HUES48 (cell line): ENCODE measurements at regions not wholly inside any gene's neighbourhood (a gene's known extent, or its start where the extent isn't known, plus 50 kb on each side); places are given as distances from the start of the nearest gene placed in this dataset.

Experiments
- H3K27ac ChIP-seq: one replicate; pipeline ENCODE4 v1.7.0; 2013; ENCODE audit warnings: low read depth, low read length, inconsistent platforms
- H3K27me3 ChIP-seq: 2 replicates; pipeline ENCODE4 v1.6.1; 2013; ENCODE audit warnings: mild to moderate bottlenecking, low read length; ENCODE audit not compliant: control insufficient read depth, insufficient read depth
- H3K36me3 ChIP-seq: 2 replicates; pipeline ENCODE4 v1.6.1; 2013; ENCODE audit warnings: low read length; ENCODE audit not compliant: control insufficient read depth, insufficient read depth
- H3K4me1 ChIP-seq: 2 replicates; pipeline ENCODE4 v1.6.1; 2013; ENCODE audit warnings: mild to moderate bottlenecking, low read length; ENCODE audit not compliant: control insufficient read depth, insufficient read depth
- H3K4me3 ChIP-seq: 2 replicates; pipeline ENCODE4 v1.5.1; 2013; ENCODE audit warnings: mild to moderate bottlenecking, low read depth, low read length
- H3K9ac ChIP-seq: 2 replicates; pipeline ENCODE4 v1.6.1; 2013; ENCODE audit warnings: mild to moderate bottlenecking, low read depth, low read length, moderate library complexity
- H3K9me3 ChIP-seq: 2 replicates; pipeline ENCODE4 v1.6.1; 2013; ENCODE audit warnings: low read length; ENCODE audit not compliant: control insufficient read depth, insufficient read depth

DNA sequence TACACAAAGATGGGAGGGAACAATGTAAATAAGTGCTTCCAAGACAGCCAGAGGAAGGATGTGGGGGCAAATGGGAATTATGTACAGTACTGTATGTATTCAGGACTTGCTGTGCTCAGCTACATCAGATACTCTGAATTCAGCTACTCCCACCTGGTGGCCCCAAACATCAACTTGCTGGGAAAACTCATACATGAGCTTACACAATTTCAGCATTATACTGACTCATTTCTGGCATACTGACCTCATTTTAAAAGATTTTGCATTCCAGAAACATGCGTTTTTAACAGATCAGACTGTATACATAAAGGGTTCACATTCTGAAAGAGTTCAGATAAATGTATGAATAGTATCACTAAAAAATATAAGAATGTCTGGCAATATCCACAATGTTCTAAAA lies 59.7 kb downstream of the GPX5 start:
- H3K9ac ChIP-seq = no peak overlapping the region
- H3K4me3 ChIP-seq = peak overlapping the region; percentile 91
- H3K27me3 ChIP-seq = no peaks in the 10 kb centered on the region
- H3K9me3 ChIP-seq = no peaks in the 10 kb centered on the region
- H3K36me3 ChIP-seq = no peaks in the 10 kb centered on the region
- peaks cover 17% of the 10 kb centered on the region for H3K4me1 ChIP-seq
- H3K27ac ChIP-seq = no peak overlapping the region

DNA sequence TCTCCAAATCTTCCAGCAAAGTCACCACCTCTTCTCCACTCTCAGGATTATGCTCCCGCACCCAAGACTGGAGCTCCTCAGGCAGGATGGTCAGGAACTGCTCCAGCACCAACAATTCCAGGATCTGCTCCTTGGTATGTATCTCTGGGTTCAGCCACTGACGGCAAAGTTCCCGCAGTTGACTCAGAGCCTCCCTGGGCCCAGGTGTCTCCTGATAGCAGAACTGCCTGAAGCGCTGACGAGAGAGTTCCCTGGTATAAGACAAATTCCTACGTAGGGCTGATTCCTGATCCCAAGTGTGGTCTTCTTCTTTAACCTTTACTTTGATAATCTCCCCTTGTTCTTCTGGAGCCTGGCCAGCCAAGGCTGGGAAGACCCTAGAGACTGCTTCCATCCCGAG lies 60.6 kb downstream of the GPX5 start:
- Histone ChIP-seq H3K4me1 (peaks cover 17% of the 10 kb centered on the region), H3K9me3 (no peaks in the 10 kb centered on the region), H3K4me3 (peak overlapping the region; percentile 91), H3K27me3 (peaks cover 8% of the 10 kb centered on the region), H3K27ac (no peak overlapping the region), H3K9ac (0 out of 2 replicates have a peak overlapping the region, but pooled peaks have one; percentile 71), H3K36me3 (no peaks in the 10 kb centered on the region)

DNA sequence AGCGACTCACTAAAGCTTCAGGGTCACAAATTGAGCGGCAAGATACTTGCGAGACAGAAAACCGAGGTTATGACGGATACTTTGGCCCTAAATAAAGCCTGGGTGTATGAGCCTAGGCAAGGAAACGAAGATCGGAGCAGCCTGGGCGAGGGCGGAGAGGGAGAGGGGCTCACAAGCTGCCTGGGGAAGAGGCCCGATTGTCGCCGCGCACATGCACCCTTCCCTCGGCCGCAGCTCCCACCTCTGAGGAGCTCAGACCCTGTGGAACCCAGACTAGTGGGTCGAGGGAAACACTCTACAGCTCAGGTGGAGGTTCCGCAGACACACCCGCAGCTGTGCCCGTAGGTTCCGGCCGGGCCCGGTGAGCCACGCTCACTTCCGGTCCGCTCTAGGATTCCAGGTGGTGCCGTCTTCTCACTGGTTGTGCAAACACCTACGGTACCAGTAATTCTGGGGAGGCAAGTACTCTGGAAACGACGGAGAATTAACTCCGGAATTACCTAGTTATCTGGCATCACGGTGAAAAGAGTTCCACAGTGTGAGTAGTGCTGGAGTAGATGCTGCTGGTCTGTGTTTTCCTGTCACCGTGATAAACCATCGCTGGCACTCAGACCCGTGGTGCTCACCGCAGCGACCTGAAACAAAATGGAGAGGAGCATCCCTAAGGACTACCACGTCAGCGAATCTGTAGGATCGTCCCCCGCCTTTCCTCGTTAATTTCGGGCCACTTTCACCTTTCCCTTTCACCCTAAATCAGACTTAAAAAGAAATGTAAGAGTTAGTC lies 61.5 kb downstream of the GPX5 start:
- Histone ChIP-seq H3K4me3 (peak overlapping the region; percentile 91), H3K9ac (peak overlapping the region; percentile 71), H3K4me1 (peaks cover 17% of the 10 kb centered on the region), H3K27ac (peak overlapping the region; percentile 80), H3K36me3 (no peaks in the 10 kb centered on the region), H3K27me3 (peaks cover 8% of the 10 kb centered on the region), H3K9me3 (no peaks in the 10 kb centered on the region)

DNA sequence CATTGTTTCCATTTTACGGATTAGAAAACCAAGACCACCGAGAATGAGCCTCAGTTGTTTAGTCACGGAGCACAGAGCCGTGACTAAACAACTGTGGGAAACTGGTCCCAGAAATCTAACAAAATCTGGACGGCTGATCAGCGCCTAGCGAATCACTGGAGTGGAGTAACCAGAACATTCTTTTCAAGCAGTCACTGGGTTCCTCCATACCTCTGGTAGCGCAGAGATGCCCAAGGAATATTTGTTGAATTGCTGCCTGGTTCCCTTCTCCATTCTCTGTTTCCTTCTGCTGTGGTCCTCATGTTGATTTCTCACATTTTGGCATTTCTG lies 62.0 kb downstream of the GPX5 start:
- peaks cover 17% of the 10 kb centered on the region for H3K4me1 ChIP-seq
- peak overlapping the region; percentile 69 for H3K9ac ChIP-seq
- H3K27ac ChIP-seq = peak overlapping the region; percentile 11

DNA sequence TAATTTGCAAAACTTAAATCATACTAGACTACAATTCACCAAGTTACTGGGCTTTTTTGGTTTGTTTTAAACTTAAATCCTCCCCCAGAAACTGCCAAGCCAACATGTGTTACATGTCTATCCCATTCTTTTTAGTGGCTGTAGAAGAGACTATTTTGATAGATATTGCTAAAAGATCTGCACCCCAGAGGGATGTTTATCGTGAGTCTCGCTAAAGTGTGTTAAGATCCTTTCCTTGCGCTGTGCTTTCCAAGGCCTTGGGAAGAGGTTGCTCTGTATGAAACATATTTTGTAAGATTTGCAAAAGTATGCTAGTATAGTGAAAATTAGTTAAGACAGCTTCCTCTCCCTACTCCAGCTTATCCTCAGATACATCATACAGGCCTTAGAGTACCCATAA lies 63.0 kb downstream of the GPX5 start:
- H3K27ac ChIP-seq = no peak overlapping the region
- H3K36me3 ChIP-seq = no peaks in the 10 kb centered on the region
- H3K9me3 ChIP-seq = no peaks in the 10 kb centered on the region
- H3K4me1 ChIP-seq = peaks cover 17% of the 10 kb centered on the region
- H3K9ac ChIP-seq = no peak overlapping the region
- peak overlapping the region; percentile 91 for H3K4me3 ChIP-seq
- H3K27me3 ChIP-seq = peaks cover 8% of the 10 kb centered on the region

More for the DNA sequence above, 62.0 kb downstream of the GPX5 start:
- Histone ChIP-seq H3K27me3 (peaks cover 8% of the 10 kb centered on the region), H3K36me3 (no peaks in the 10 kb centered on the region), H3K4me3 (peak overlapping the region; percentile 91), H3K9me3 (no peaks in the 10 kb centered on the region)

DNA sequence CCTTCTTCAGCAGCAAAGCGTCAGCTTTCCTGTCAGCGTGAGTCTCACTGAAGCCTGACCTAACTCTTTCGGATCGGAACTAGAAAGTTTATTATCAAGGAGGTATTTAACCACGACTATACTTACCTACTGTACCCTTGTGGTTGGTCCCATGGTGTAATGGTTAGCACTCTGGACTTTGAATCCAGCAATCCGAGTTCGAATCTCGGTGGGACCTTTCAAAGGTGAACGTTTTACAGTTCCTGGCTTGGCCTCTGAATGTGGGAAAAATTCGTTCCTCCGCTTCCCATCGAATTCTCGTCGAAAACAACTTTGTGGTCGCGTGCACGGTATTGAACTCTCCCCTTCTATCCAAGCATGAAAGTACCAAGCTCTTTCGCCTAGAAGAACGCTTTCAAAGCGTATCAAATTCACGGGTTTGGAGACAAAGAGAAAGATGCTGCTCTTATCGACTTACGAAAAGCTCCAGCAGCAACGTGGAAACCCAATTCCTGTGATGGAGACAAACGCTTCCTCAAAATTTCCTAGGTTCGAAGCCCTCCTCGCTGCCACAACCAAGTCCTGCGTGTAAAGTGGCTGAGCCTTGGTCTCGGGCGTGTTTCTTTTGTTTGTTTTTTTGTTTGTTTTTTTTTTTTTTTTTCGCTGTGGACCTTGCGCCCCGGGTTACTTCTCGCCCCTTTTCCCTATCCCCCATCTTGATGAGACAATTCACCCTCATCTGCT lies 63.7 kb downstream of the GPX5 start:
- Histone ChIP-seq H3K9me3 (no peaks in the 10 kb centered on the region), H3K4me1 (peaks cover 17% of the 10 kb centered on the region), H3K27me3 (peaks cover 8% of the 10 kb centered on the region), H3K36me3 (no peaks in the 10 kb centered on the region), H3K4me3 (peak overlapping the region; percentile 91), H3K27ac (peak overlapping the region; percentile 47), H3K9ac (peak overlapping the region; percentile 35)

DNA sequence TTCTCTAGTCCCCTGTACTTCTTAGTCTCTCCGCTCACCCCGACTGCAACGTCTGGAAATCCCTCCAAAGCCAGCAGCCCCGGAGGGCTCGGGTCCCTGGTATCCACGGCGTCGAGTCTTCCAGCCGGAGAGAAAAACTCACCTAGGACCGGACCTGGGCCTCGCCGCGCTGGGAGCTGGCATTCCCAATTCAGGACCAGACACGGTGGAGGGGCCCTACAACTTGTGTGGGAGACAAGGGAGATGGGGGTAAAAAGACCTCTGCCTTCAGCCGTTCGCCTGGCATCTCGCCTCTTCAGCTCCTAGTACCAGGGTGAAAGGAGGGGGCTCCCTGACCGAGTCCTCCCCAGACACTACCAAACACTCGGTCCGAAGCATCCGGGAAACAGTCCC lies 64.3 kb downstream of the GPX5 start:
- H3K4me3 ChIP-seq = peak overlapping the region; percentile 72
- H3K27me3 ChIP-seq = peaks cover 8% of the 10 kb centered on the region
- H3K27ac ChIP-seq = no peak overlapping the region
- H3K4me1 ChIP-seq = peaks cover 17% of the 10 kb centered on the region
- no peaks in the 10 kb centered on the region for H3K36me3 ChIP-seq
- H3K9me3 ChIP-seq = no peaks in the 10 kb centered on the region
- H3K9ac ChIP-seq = peak overlapping the region; percentile 35

DNA sequence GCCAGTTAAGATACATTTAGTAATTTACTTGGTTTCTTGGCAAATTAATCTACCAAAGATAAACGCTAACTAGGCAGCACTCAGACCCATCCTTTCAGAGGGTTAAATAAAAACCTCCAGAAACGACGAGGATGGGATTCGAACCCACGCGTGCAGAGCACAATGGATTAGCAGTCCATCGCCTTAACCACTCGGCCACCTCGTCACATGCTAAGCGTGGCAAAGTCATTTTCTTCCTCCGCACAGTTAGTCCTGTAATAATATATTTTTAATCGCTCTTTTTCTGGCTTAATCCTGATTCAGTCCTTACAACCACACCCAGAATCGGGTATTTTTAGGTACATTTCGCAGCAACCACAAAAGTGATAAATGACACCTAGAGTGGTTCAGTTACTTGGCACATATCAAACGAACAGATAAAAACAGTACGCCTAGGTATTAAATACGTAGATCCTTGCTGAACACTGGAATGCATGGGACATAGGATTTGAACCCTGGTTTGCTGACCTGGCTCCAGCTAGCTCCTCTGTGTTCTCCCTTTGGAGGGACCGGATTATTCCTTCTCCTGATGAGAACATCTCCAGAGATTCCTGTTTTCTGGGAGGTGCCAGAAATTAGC lies 71.6 kb downstream of the GPX5 start:
- Histone ChIP-seq H3K36me3 (no peaks in the 10 kb centered on the region), H3K4me1 (no peaks in the 10 kb centered on the region), H3K27ac (peak overlapping the region; percentile 18), H3K27me3 (no peaks in the 10 kb centered on the region), H3K9me3 (no peaks in the 10 kb centered on the region), H3K4me3 (peak overlapping the region; percentile 90), H3K9ac (no peak overlapping the region)

DNA sequence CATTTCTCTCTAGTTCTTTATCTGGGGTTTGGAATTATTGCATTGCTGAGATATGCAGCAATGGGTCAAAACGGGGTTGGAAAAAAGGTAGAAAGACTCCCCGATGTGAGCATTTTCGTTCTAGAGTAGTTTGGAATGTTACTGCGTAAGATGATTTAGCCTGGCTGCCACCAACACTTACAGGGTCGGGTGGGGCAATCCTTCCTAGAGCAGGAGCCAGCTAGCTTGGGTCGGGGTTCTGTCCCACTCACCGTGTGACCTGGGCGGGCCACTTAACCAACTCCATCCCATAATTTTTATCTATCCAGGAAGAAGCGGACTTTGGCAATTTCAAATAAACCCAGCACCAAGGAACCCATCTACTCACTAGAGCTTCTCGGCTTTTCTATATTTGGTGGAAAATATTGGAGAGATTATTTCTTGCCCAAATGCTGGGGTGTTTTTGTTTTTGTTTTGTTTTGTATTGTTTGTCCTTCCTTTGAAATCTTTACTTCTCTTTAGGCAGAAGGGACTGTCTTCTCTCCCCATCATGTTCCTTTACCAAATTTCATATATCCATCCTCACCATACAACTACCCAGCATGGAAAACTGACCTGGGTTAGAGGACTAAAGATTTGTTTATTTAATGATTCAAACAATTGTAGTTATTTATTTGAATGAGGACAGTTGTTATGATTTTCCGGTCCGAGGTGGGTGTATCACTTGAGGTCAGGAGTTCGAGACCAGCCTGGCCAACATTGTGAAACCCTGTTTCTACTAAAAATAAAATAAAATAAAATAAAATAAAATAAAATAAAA lies 72.4 kb downstream of the GPX5 start:
- H3K9me3 ChIP-seq = no peaks in the 10 kb centered on the region
- H3K9ac ChIP-seq = no peak overlapping the region
- peak overlapping the region; percentile 90 for H3K4me3 ChIP-seq
- no peaks in the 10 kb centered on the region for H3K4me1 ChIP-seq
- H3K27me3 ChIP-seq = no peaks in the 10 kb centered on the region
- H3K36me3 ChIP-seq = no peaks in the 10 kb centered on the region
- H3K27ac ChIP-seq = peak overlapping the region; percentile 18

DNA sequence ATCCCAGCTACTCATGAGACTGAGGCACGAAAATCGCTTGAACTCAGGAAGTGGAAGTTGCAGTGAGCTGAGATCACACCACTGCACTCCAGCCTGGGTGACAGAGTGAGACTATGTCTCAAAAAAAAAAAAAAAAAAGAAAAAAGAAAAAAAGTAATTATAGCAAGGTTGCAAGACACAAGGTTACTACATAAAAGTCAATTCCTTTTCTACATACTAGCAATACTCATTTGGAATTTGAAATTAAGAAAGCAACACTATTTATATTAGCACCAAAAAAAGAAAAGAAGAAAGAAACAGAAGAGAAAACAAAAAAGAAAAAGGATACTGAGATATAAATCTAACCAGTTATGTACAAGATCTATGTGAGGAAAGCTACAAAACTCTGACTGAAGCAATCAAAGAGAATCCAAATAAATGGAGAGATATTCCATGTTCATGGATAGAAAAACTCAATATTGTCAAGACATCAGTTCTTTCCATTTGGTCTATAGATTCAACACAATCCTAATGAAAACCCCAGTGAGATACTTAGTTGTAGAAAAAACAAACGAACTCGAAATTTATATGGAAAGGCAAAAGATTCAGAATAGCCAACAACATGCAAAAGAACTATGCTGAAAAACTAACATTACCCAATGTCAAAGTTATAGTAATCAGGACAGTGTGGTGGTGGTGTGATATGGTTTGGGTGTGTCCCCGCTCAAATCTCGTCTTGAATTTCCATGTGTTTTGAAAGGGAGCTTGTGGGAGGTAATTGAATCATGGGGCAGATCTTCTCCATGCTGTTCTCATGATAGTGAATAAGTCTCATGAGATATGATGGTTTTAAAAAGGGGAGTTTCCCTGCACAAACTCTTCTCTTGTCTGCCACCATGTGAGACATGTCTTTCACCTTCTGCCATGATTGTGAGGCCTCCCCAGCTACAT lies 73.3 kb downstream of the GPX5 start:
- no peak overlapping the region for H3K4me3 ChIP-seq
- H3K27me3 ChIP-seq = no peaks in the 10 kb centered on the region
- H3K9ac ChIP-seq = no peak overlapping the region
- no peaks in the 10 kb centered on the region for H3K4me1 ChIP-seq
- H3K36me3 ChIP-seq = no peaks in the 10 kb centered on the region
- H3K9me3 ChIP-seq = no peaks in the 10 kb centered on the region
- H3K27ac ChIP-seq = no peak overlapping the region
